Hematopoietic multipotent progenitor cell (in vitro differentiated cells): ENCODE measurements at regions not wholly inside any gene's neighbourhood (a gene's known extent, or its start where the extent isn't known, plus 50 kb on each side); places are given as distances from the start of the nearest gene placed in this dataset.

Experiments used
- DNase-seq, 3 donors: peaks; one replicate each; pipeline ENCODE4 v3.0.0-alpha.2; 2011 to 2015; ENCODE audit warnings: low read depth in 2 of 3, low spot score in 2 of 3

DNA sequence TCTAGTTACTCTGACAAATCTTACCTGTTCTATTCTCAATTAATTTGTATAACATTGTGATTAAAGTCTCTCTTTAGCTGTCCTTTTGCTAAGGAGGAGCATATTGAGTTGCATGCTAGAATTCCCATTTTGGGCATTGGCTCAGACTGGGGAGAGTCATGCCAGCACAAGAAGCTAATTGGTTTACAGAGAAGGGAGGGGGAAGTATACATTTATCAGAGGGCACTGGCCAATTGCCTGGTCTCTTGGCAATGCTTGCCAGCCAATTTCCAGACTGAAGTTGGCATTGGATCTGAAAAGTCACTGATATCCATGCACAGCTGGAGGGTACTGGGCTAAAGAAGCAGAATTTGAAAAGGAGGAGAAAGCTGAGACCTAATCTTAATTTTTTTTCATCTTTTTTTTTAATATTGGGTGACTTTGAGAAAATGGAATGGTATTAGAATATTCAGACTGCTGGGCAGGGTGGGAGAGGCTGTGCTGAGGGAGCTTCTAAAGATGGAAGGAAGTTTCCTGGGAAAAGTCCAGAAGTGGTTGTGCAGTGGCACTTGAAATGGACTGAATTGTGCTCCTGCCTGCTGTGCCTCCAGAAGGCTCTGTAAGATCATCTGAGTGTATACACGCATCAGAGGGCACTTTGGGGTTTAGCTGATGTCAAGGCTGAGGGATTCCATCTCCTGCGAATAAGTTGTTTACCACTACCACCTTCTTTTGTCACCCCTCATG is 365.2 kb upstream of the DPH6 start:
- no peak for DNase-seq

DNA sequence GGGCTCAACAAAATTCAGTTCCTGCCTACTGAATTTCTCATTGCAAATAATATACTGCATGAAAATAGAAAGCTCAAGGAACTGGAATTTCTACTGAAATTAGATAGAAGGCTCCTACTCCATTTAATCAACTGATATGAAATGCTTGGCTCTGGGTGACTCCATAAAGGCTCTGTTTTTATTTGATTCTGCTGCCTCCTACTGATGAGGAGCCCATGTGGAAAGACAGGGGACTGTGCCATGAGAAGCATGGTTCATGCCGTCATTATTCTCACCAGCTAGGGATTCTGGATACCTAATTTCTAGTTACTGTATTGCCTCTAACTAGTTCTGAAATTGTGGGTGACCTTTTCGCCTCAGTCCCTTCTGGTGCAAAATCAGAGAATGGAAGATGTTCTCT is 366.2 kb upstream of the DPH6 start:
- no peak for DNase-seq

DNA sequence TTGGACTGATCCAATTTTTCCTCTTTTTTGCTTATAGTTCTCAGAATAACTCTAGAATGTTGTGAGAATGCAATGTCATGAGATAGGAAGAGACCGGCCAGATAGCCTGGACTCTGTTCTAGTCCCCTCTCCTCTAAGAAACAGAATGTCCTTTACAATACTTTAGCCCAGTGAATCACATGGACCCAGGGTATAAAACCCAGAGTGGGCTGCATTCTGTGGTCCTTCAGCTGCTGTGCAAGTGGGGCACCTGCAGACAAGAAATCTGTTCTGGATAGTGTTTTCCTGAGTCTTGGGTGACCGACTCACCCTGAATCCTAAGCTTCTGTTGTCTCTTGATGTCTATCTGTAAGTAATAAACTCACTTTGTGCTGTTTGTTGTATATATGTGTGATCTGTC is 368.6 kb upstream of the DPH6 start:
- no peak for DNase-seq

DNA sequence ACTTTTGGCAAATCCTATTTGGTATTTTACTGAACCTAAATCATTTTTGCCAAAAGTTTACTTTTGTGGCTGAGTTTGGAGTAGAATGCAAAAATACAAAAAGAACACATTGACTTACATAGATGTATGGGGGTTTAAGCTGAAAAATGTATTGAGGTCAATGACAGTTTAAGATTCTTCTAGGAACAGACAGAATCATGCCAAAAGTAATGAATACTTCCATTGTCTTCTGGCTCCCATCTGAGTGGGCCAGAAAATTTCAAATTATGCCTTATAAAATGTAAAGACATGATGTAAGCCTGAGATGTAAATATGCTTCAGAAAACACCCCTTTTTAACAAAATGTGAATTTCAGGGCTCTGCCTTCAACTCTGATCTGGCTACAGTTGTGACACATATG is 375.1 kb upstream of the DPH6 start:
- DNase-seq = no peak

DNA sequence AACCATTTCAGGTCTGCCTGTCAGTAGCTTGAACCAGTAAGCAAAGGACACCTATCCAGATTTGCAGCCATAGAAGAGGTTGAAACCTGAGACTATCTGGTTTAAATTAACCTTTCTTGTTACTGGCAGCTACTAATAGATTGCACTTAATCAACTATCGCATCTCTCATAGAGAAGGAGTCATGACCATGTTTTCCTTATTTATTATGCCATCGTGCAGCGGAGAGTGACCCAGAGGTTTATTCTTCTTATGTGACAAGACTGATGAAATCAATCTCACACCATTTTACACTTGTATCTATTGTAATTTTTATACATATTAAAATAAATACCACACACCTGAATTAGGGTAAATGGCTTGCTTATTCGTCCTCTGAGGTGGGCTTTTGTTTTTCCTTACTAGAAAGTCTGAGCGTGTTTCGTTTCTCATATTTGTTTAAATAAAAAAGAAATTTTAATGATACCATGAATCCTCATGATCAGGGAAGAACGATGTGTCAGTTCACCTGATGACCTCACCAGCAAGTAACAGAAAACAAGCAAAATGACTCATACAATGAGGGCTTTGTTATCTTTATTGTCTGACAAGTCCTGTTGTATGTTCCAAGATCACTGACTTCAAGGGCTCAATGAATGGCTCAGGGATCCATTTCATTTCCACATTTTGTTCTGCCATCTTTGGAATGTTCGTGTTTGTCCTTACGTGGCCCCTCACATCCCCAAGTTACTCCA is 379.5 kb upstream of the DPH6 start:
- DNase-seq = no peak

DNA sequence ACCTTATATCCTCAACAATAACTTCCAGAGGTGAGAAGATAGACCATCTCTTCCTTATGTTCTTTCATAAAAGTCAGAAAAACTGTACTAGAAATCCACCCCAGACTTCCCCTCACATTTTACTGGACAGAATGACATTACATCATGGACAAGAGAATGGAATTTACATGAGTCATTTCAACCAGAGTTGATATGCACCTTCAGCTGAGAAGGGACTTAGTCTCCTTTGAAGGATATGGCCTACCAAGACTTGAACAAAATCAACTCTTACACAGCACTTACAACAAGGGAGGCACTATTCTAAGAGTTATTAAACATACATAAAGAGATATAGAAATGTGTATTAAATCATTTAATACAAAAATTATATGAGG is 380.0 kb upstream of the DPH6 start:
- DNase-seq = no peak

DNA sequence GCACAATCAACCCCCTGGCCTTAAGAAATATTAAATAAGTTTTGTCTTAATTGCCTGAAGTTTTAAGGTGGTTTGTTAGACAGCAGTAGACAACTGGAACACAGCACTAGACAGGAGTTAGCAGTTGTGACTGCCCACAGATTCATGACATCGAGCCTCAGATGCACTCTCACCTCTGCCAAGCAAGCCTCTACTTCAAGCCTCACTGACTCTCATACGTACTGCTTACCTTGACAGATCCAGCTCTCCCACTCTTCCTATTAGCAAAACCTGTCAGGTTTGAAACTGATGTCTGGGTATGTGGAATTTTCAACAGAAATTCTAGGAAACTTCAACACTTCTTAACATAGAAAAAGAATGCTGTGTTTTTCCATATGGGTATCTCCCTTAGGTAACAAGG is 382.9 kb upstream of the DPH6 start:
- no peak for DNase-seq

DNA sequence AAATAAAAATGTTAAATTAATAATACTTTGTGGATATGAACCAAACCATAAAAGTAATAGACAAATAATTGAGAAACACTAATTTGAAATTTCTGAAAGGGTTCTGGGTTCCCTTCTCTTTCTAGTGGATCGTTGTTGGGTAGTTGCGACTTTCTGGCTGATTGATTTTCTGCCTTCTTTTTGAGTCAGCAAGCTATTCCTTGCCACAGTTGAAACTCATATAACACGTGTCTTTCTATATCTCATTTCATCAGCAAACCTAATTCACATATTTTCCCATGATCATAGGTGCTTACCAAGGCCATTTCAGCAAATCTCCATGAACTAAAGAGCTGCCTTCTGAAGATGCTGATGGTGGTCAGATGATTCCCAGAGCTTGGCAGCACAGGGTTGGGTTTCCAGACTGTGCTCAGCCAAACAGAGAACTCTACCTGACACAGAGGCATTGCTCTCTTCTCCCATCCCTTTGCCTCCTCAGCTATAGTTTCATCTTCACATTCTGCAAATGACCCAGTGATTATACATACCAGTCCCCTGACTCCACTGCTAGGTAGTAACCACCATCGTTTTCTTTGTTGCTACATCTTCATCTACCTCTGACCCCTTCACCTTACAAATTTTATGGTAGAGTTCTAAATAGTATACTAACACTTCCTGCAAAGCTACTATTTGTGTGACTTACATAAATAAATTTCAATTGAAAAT is 383.9 kb upstream of the DPH6 start:
- no peak for DNase-seq

DNA sequence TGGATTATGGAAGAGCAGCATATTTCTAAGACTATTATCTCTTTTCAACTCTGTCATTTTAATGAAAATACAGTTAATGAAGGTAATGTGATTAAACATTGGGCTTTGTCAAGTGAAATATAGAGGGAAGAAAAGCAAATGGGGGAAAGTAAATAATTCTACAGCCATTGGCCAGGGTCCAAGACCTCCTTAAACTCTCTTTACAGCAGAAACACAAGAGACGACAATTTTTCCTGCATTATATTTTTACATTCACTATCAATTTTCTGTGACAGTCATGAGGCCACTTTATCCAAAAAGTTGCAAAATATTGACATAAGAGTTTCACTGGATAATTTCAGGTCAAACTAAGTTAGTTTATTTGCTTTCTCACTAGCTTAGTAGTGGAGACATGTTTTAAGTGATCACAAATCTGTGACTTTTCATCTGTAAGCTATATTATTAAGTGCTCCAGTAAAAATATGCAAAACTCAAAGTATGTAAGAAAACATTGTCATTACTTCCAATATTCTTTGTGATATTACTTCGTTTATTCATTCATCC is 385.9 kb upstream of the DPH6 start:
- no peak for DNase-seq

DNA sequence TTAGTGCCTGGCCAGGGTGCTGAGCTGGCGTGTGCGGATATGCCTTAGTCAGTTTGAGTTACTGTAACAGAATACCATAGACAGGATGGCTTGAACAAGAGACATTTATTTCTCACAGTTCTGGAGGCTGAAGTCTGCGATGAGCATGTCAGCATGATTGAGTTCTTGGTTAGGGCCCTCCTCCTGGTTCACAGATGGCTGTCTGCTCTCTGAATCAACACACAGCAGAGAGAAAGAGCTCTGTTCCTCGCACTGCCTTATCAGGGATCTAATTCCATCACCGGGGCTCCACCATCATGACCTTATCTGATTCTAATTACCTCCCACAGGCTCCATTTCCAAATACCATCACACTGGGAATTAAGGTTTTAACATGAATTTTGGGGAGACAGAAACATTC is 386.6 kb upstream of the DPH6 start:
- DNase-seq = no peak

DNA sequence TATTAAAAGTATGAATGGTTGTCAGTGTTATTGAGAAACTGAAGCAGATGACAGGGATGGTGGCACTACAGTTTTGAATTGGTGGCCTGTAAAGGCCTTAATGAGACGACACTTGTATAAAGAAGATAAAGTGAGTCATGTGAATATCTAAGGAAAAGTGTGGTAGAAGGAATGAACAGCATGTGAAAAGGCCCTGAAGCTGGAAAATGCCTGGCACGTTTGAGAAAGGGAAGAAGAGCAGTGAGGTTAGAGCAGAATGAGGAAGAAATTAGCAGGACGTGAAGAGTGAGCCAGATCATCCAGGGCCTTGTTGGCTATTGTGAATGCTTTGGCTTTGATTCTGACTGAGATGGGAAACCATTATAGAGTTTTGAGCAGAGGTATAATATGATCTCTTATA is 387.6 kb upstream of the DPH6 start:
- DNase-seq = no peak

DNA sequence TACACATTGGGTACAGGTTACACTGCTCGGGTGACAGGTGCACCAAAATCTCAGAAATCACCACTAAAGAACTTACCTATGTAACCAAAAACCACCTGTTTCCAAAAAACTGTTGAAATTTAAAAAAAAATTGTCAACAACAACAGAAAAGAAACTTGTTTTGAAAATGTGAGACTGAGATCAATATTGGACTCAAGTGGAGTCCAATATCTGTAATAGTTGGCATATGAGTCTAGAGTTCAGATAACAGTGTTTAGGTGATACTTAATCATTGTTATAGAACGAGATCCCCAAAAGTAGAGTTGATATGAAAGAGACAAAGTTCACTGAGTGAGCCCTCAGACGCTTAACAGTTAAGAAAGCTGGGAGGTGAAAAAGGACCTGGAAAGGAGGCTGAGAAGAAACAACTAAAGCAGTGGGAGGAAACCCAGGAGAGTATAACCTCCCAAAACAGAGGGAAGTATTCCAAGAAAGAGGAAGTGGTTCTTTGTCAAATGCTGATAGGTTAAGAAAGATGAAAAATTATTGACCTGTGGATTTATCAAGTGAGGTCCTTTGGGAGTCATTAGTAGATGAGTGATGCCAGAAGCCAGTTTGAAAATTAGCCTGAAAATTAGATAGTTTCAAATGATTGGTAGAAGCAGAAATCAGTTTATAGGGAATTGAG is 388.6 kb upstream of the DPH6 start:
- DNase-seq = no peak

DNA sequence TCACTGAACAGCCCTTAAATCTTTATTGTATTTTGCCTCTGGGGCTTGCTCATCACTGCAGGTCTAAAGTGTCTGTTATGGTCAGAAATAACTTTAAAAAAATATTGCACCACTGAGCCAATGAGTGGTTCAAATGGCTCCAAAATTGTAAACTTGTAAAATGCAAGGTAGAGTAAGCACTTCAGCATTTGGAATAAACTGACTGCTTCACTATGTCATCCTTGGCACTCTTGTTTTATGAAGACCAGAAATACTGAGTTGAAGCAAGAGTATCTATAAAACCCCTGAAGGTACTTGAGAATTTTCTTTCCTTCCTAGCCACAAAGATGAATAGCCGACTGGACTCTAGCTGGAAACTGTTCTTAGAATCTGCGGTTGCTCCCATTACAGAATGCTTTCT is 390.3 kb upstream of the DPH6 start:
- no peak for DNase-seq

DNA sequence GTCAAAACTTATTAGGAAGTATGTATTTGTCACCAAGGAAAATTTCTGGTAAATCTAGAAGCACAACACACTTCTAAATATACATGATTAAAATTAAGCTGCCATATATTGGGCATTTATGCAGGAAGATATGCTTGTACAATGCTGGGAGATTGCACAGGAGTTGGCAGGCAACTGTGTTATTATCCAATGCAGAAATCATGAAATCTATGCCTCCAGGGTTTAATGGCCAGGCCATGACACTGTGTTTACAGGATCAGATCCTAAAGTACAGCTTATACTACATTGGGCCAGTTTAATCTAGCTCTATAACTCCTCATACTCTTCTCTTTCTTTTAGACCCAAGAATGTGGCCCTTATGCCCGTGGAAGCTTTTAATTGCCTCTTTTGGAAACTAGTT is 391.4 kb upstream of the DPH6 start:
- no peak for DNase-seq

DNA sequence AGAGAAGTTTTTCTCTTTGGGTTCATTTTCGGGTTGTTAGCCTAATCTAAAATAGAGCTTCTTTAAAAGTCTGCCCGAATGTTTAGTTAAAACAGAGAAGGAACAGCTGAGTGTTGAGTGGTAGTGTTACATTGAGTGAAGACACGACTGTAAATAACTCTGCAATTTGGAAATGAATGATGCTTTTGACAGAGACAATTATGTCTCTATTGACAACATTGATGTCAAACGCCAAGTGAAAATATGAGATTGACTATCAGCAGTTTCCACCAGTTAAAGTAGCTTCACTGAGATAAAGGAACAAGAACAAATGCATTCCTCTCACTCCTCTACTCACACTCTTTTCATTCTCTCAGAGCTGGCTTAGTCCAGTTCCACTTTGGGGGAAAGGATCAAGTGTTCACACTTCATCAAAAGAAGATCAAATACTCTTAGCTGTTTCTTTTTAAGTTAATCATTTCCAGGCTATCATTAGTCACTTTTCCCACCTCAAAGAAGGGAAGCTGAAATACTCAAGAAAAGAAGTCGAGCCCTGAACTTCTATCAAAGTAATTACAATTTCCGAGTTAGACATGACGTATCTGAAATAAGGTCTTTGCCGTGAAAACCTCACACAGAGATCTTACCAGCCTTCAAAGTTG is 399.1 kb upstream of the DPH6 start:
- no peak for DNase-seq

DNA sequence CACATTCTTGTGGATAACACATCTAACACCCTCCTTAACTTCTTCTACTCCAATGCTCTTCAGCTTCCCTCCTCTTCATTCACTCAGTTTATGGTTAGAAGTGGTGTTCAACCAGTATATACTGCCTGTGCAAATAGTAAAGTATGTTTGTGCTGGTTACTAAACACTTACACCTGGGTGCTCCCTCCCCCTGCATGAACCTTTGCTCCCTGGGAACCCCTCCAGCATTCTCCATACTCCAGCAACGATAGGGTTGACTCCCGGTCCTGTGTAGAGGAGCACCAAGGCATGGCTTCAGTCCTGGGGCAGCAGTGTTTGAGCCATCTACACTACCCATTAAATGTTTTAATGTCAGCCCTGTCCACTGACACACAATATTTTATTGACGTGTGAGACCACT is 407.5 kb upstream of the DPH6 start:
- DNase-seq = no peak

DNA sequence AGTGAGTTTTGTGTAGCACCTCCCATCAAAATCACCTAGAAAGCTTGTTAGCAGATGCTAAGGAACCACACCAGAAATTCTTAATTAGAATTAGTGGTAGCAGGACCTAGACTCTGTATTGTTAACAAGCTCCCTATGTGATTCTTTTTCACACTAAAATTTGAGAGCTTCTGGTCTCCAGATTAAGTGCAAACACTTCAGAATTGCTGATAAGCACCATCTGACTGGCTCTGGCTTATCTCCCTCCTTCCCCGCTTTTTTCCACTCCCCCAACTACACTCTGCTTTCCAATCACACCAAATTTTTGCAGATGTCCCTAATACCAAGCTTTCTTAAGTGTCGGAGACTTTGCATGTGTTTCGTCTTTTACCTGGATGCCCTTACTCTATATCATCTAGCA is 410.1 kb upstream of the DPH6 start:
- DNase-seq = no peak

DNA sequence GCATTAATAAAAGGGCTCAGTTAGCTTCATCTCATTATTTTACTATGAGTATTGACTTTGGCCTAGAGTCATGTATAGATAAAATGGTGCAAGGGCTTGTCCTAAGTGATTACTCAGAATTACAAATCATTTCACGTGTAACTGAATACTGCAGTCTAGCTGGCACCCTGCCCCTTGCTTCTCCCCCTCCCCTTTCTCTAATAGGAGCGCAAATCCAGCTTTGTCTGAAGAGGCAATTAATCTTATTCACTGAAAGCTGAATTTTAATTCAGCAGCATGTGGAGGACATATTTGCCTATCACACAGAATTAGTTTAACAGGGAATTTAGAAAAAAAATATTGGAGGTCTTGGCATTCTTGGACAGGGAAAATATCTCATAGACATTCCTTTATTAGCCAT is 412.1 kb upstream of the DPH6 start:
- DNase-seq = no peak

DNA sequence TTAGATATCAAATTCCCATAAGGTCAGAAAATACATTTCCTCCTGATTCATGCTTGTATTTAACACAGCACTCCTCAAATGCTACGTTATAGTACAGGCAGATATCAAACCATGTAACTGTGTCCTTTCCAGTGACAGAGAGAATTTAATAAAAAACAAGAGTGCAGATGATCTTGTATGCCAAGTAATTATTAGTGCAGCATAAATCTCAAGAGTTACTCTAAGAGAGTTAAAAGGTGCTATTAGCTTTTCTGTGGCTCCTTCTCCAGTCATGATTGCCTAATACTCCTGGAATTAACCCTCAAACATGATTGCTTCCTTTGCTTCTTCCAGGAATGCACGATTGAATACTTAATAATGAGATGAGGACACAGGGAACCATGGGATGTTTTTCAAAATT is 413.0 kb upstream of the DPH6 start:
- DNase-seq = no peak

DNA sequence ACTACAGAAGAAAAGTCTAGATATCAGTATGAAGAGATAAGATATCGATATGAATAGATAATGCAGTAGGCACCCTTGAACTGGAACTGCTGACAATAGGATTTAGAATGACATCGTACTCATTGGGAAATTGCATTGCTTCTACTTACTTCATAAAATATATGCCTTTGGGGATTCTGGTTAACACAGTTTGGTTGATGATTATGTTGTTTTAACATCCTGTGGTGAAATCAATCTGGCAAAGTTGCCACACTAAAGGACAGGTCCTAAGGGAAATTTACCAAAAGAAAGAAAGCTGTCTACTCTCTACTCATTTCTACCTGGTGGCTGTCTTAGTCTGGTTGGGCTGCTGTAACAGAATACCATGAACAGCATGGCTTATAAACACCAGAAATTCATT is 417.4 kb upstream of the DPH6 start:
- no peak for DNase-seq

DNA sequence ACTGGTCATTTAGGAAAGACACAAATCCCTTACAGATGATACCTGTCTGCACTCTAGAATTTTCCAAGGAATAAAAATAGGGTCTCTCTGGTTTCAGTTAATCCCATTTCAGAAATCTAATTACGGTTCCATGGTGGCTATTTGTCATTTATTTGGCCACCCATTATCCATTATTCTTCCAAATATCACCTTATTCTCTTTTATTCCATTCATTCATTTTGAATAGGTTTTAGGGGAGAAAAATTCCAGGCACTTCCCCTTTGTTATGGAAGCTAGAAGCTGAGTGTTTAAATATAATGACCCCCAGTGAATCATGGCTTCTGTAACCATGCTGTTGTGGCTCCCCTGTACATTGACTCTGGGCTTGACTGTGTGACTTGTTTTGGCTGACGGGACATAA is 420.8 kb upstream of the DPH6 start:
- DNase-seq = no peak
